ENCODE measurements at regions not wholly inside any gene's neighbourhood (a gene's known extent, or its start where the extent isn't known, plus 50 kb on each side); places are given as distances from the start of the nearest gene placed in this dataset.

- DNase-seq (ENCODE audit: low read depth in 1 of 2, low spot score in 1 of 2), result no peak
- Histone ChIP-seq H3K27me3 (ENCODE audit: insufficient read depth, poor library complexity, severe bottlenecking) (no peaks in the 10 kb centered on the region), H3K27ac (replicated peaks) (no peak overlapping the region), H3K4me3 (replicated peaks; ENCODE audit: insufficient read depth, low read length) (no peak overlapping the region)
- no peak for TF ChIP-seq GABPA (IDR thresholded peaks at IDR 0.05; ENCODE audit: low read depth)
Measured at GRCh38 chr17:70934231-70934630, 764.9 kb downstream of the KCNJ2 start.

- Histone ChIP-seq H3K27me3 (ENCODE audit: insufficient read depth, poor library complexity, severe bottlenecking) (no peaks in the 10 kb centered on the region), H3K4me3 (replicated peaks; ENCODE audit: insufficient read depth, low read length) (no peak overlapping the region), H3K27ac (replicated peaks) (no peak overlapping the region)
- no peak for DNase-seq (ENCODE audit: low read depth in 1 of 2, low spot score in 1 of 2)
- TF ChIP-seq CTCF (IDR thresholded peaks at IDR 0.05; ENCODE audit: insufficient read depth, low read length) (no peak), REST (IDR thresholded peaks at IDR 0.05; ENCODE audit: insufficient replicate concordance, low read depth) (no peak), POLR2AphosphoS5 (IDR thresholded peaks at IDR 0.05; ENCODE audit: low read depth) (no peak), SPI1 (IDR thresholded peaks at IDR 0.05; ENCODE audit: borderline replicate concordance, low read depth) (no peak), GABPA (IDR thresholded peaks at IDR 0.05; ENCODE audit: low read depth) (no peak)
Measured at GRCh38 chr17:70934835-70935234, 765.5 kb downstream of the KCNJ2 start.

GRCh38 chr17:70936724-70937123 is 767.4 kb downstream of the KCNJ2 start:
- TF ChIP-seq GABPA (IDR thresholded peaks at IDR 0.05; ENCODE audit: low read depth), result no peak
- no peak for TF ChIP-seq SPI1 (IDR thresholded peaks at IDR 0.05; ENCODE audit: borderline replicate concordance, low read depth)
- TF ChIP-seq CTCF (IDR thresholded peaks at IDR 0.05; ENCODE audit: insufficient read depth, low read length), result no peak
- no peak for TF ChIP-seq POLR2AphosphoS5 (IDR thresholded peaks at IDR 0.05; ENCODE audit: low read depth)
- TF ChIP-seq REST (IDR thresholded peaks at IDR 0.05; ENCODE audit: insufficient replicate concordance, low read depth), result no peak
- H3K4me3 ChIP-seq (replicated peaks; ENCODE audit: insufficient read depth, low read length), result no peak overlapping the region
- no peak for DNase-seq (ENCODE audit: low read depth in 1 of 2, low spot score in 1 of 2)
- H3K27me3 ChIP-seq (ENCODE audit: insufficient read depth, poor library complexity, severe bottlenecking), result no peaks in the 10 kb centered on the region
- H3K27ac ChIP-seq (replicated peaks), result no peak overlapping the region

DNA sequence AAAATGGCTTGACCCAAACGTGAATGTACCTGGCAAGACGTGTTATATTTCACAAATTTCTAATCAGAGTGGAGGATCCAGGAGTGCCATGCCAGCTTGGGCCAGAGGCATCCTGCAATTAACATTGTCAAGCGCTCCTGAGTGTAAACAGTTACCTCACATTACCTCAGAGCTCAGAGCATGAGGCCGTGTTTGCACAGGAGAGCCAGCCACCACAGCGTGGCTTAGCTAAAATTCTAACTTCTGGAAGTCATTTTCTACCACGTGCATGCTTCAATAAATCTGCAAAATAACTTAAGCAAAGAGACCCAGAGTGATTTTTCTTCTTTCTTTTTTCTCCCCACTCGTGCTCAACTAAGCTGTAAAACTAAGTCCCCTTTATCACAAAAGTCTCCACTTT is 769.0 kb downstream of the KCNJ2 start:
- DNase-seq (ENCODE audit: low read depth in 1 of 2, low spot score in 1 of 2), result no peak
- no peaks in the 10 kb centered on the region for H3K27me3 ChIP-seq (ENCODE audit: insufficient read depth, poor library complexity, severe bottlenecking)
- no peak overlapping the region for H3K27ac ChIP-seq (replicated peaks)
- H3K4me3 ChIP-seq (replicated peaks; ENCODE audit: insufficient read depth, low read length), result no peak overlapping the region
- no peak for TF ChIP-seq CTCF (IDR thresholded peaks at IDR 0.05; ENCODE audit: insufficient read depth, low read length)
- TF ChIP-seq SPI1 (IDR thresholded peaks at IDR 0.05; ENCODE audit: borderline replicate concordance, low read depth), result no peak
- no peak for TF ChIP-seq POLR2AphosphoS5 (IDR thresholded peaks at IDR 0.05; ENCODE audit: low read depth)
- TF ChIP-seq REST (IDR thresholded peaks at IDR 0.05; ENCODE audit: insufficient replicate concordance, low read depth), result no peak
- no peak for TF ChIP-seq GABPA (IDR thresholded peaks at IDR 0.05; ENCODE audit: low read depth)

Measured in HL-60 (cell line).